Spleen (tissue), 11 donors: ENCODE measurements at regions not wholly inside any gene's neighbourhood (a gene's known extent, or its start where the extent isn't known, plus 50 kb on each side); places are given as distances from the start of the nearest gene placed in this dataset.

ENCODE experiments used
- DNase-seq: peaks from one replicate; pipeline ENCODE4 v3.0.0-alpha.2; 2020
- H3K27ac ChIP-seq, 8 donors: fragments of 200-600 bp; sonication (generic) in 7 of 8; 1 replicate in 4 of 8; 2 replicates in 4 of 8; pipeline versions ENCODE4 v1.5.0 to v1.8.0; 2016 to 2021; ENCODE audit warnings: inconsistent platforms in 4 of 8, mild to moderate bottlenecking in 4 of 8, moderate library complexity in 1 of 8
- H3K27me3 ChIP-seq, 7 donors: fragments of 200-600 bp; sonication (generic) in 6 of 7; replicated peaks in 1 of 7; 1 replicate in 4 of 7; 2 replicates in 3 of 7; pipeline versions ENCODE4 v1.5.0 to v1.8.0; 2016 to 2021; ENCODE audit warnings: inconsistent platforms in 3 of 7, mild to moderate bottlenecking in 1 of 7
- H3K36me3 ChIP-seq, 6 donors: fragments of 200-600 bp; sonication (generic) in 5 of 6; 1 replicate in 4 of 6; 2 replicates in 2 of 6; pipeline versions ENCODE4 v1.5.0 to v1.8.0; 2016 to 2021; ENCODE audit warnings: inconsistent platforms in 2 of 6
- H3K4me1 ChIP-seq, 6 donors: fragments of 200-600 bp; sonication (generic) in 5 of 6; 1 replicate in 3 of 6; 2 replicates in 3 of 6; pipeline versions ENCODE4 v1.5.0 to v1.8.0; 2016 to 2021; ENCODE audit warnings: inconsistent platforms in 3 of 6
- H3K4me3 ChIP-seq, 8 donors: fragments of 200-600 bp; sonication (generic) in 7 of 8; 1 replicate in 4 of 8; 2 replicates in 4 of 8; pipeline versions ENCODE4 v1.5.0 to v1.8.0; 2016 to 2021; ENCODE audit warnings: inconsistent platforms in 4 of 8, mild to moderate bottlenecking in 4 of 8, moderate library complexity in 2 of 8
- H3K9me3 ChIP-seq, 8 donors: fragments of 200-600 bp; sonication (generic) in 7 of 8; 1 replicate in 4 of 8; 2 replicates in 4 of 8; pipeline versions ENCODE4 v1.5.0 to v1.8.0; 2016 to 2021; ENCODE audit warnings: inconsistent platforms in 4 of 8
- POLR2A ChIP-seq, 3 donors: fragments of 450-650 bp; IDR thresholded peaks; one replicate each; pipeline ENCODE4 v1.5.1; 2017; ENCODE audit warnings: antibody characterized with exemption in 3 of 3, mild to moderate bottlenecking in 1 of 3
- POLR2AphosphoS5 ChIP-seq, 3 donors: sonication (generic); formaldehyde crosslinking; IDR thresholded peaks; one replicate each; pipeline ENCODE4 v1.5.1; 2017; ENCODE audit warnings: antibody characterized with exemption in 3 of 3
- WGBS, 5 donors: extraction: QIAGEN DNeasy Blood & Tissue Kit in 3 of 5; methylation state at CpG; one replicate each; pipeline versions ENCODE4 v1.1.5 to v1.1.7; 2013 to 2018; 5-methylcytosine and 5-hydroxymethylcytosine counted together
- intact Hi-C: fragments of 100-400 bp; cut with DNase I; formaldehyde crosslinking; loops from one replicate; pipeline ENCODE4 v1.15.0; 2023; ENCODE audit warnings: low total_unique reads
- TF ChIP-seq, protein P1 (sequence below), 11 experiments: fragments of 200-600 bp in 7 of 11; fragments of 450-650 bp in 4 of 11; sonication (generic) in 4 of 11; IDR thresholded peaks in 8 of 11; conservative IDR thresholded peaks in 3 of 11; 1 replicate in 7 of 11; 2 replicates in 4 of 11; pipeline versions ENCODE4 v1.4.0 to v1.8.0; 2016 to 2021; ENCODE audit warnings: antibody characterized with exemption in 11 of 11, inconsistent platforms in 4 of 11, mild to moderate bottlenecking in 1 of 11
- donor health status: healthy with polysubstance abuse.
- donor health status: DM: no; HTN: no; CAD: no; lungs with moderate emphysema.
- donor health status: DM: no; HTN: no; CAD: no.
- donor health status: Bipolar disorder and iron deficiency.
- donor health status: healthy.
- donor health status: DM: no; HTN: no; CAD: no.
- donor health status: DM: yes; HTN: yes; CAD: no.

DNA sequence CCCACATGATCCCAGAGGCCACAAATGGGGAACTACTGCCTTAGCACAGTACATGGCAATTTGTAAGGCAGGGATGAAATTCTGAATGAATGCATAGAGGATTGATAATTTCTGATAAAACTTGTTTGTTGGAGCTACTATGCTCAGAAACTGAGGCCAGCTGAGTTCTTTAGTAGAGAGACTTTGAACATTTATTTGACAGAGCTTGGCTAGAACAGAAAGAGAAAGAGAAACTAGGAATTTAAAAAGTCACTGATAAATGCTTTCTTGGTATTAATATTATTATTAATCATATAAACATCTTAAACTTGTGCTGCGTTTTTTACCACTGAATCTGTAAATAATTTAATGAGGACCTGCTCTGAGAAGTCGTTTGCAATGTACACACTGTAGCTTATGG lies 923.7 kb upstream of the CNTNAP5 start:
- DNase-seq: no peak
- Histone ChIP-seq H3K36me3 (no peaks in the 10 kb centered on the region), H3K4me1 (no peaks in the 10 kb centered on the region), H3K27ac (no peak overlapping the region), H3K4me3 (no peak overlapping the region), H3K9me3 (no peaks in the 10 kb centered on the region), H3K27me3 (no peaks in the 10 kb centered on the region)
- TF ChIP-seq POLR2AphosphoS5 (IDR thresholded peaks at IDR 0.05) (no peak), POLR2A (IDR thresholded peaks at IDR 0.05) (no peak)
- TF ChIP-seq, protein P1, sequence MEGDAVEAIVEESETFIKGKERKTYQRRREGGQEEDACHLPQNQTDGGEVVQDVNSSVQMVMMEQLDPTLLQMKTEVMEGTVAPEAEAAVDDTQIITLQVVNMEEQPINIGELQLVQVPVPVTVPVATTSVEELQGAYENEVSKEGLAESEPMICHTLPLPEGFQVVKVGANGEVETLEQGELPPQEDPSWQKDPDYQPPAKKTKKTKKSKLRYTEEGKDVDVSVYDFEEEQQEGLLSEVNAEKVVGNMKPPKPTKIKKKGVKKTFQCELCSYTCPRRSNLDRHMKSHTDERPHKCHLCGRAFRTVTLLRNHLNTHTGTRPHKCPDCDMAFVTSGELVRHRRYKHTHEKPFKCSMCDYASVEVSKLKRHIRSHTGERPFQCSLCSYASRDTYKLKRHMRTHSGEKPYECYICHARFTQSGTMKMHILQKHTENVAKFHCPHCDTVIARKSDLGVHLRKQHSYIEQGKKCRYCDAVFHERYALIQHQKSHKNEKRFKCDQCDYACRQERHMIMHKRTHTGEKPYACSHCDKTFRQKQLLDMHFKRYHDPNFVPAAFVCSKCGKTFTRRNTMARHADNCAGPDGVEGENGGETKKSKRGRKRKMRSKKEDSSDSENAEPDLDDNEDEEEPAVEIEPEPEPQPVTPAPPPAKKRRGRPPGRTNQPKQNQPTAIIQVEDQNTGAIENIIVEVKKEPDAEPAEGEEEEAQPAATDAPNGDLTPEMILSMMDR (IDR thresholded peaks at IDR 0.05 in 8 of 11, conservative IDR thresholded peaks at IDR 0.05 in 3 of 11): no peak
- intact Hi-C loops: no loop called here
- 51 to 79% (median 66%) methylated on average over 2 of the region's 2 CpGs for WGBS, 5 donors

DNA sequence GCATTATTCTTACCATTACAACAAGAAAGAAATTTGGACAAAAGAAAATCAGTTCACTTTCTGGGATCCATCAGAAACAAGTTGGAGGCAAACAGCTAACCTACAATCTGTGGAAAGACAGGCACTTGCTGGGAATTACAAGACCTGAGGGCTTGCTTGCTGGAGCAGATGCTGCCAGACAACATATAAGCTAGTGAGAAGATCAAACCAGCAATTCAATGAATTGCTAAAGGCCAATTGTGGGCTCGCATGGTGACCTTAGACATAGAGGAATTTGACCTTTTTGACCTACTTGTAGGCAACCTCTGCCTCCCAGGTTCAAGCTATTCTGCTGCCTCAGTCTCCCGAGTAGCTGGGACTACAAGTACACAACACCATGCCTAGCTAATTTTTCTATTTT lies 921.2 kb upstream of the CNTNAP5 start:
- DNase-seq: no peak
- no peaks in the 10 kb centered on the region for H3K36me3 ChIP-seq
- WGBS, 5 donors: 54 to 89% (median 63%) methylated on average over 2 of the region's 2 CpGs
- H3K27me3 ChIP-seq: no peaks in the 10 kb centered on the region
- peaks cover 0 to 7% (median 2%) of the 10 kb centered on the region in 8 donors for H3K9me3 ChIP-seq
- no peaks in the 10 kb centered on the region for H3K4me1 ChIP-seq
- TF ChIP-seq POLR2A (IDR thresholded peaks at IDR 0.05) (no peak), POLR2AphosphoS5 (IDR thresholded peaks at IDR 0.05) (no peak)
- TF ChIP-seq, protein P1 (IDR thresholded peaks at IDR 0.05 in 8 of 11, conservative IDR thresholded peaks at IDR 0.05 in 3 of 11): no peak
- H3K27ac ChIP-seq: no peak overlapping the region
- H3K4me3 ChIP-seq: no peak overlapping the region
- intact Hi-C loops: no loop called here

DNA sequence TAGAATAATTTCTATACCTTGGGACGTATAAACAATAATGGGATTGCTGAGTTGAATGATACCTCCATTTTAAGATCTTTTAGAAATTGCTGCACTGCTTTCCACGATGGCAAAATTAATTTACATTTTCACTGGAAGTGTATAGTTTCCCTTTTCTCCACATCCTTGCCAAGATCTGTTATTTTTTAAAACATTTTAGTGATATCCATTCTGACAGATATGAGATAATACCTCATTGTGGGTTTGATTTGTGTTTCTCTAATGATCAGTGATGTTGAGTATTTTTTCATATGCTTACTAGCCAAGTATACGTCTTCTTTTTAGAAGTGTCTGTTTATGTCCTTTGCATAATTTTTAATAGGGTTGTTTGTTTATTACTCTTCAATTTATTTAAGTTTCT lies 908.5 kb upstream of the CNTNAP5 start:
- no peaks in the 10 kb centered on the region for H3K36me3 ChIP-seq
- WGBS, 5 donors: 81 to 88% (median 84%) methylated on average over 3 of the region's 3 CpGs

DNA sequence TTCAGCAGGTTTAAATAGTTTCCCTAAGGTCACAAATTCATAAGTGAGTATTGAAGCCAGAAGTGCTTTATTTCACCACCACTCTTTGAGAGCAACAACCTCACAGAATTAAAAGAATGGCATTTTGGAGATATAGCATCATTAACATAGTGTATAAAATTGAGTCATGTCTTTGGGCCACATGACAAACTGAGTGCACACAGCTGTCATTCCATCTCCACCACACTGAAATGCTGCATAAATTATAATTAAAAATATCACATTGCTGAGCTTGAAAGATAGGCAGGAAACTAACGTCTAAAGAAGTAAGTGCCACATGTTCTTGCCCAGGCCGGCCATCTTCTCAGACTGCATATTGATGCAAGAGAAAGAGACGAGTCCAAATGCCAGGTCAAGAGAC lies 897.9 kb upstream of the CNTNAP5 start:
- Histone ChIP-seq H3K36me3 (no peaks in the 10 kb centered on the region), H3K4me1 (no peaks in the 10 kb centered on the region), H3K4me3 (no peak overlapping the region), H3K27me3 (no peaks in the 10 kb centered on the region), H3K27ac (no peak overlapping the region), H3K9me3 (peaks cover 0 to 22% (median 11%) of the 10 kb centered on the region in 8 donors)
- intact Hi-C loops: no loop called here
- no peak for TF ChIP-seq POLR2A (IDR thresholded peaks at IDR 0.05)
- TF ChIP-seq, protein P1 (IDR thresholded peaks at IDR 0.05 in 8 of 11, conservative IDR thresholded peaks at IDR 0.05 in 3 of 11): no peak
- no peak for TF ChIP-seq POLR2AphosphoS5 (IDR thresholded peaks at IDR 0.05)
- WGBS, 5 donors: 70 to 85% (median 78%) methylated on average over 3 of the region's 3 CpGs
- no peak for DNase-seq

More for the DNA sequence above, 908.5 kb upstream of the CNTNAP5 start:
- intact Hi-C loops: no loop called here
- TF ChIP-seq, protein P1 (IDR thresholded peaks at IDR 0.05 in 8 of 11, conservative IDR thresholded peaks at IDR 0.05 in 3 of 11): no peak
- TF ChIP-seq POLR2AphosphoS5 (IDR thresholded peaks at IDR 0.05) (no peak), POLR2A (IDR thresholded peaks at IDR 0.05) (no peak)
- Histone ChIP-seq H3K4me1 (no peaks in the 10 kb centered on the region), H3K9me3 (peaks cover 0 to 23% (median 12%) of the 10 kb centered on the region in 8 donors), H3K4me3 (no peak overlapping the region), H3K27ac (no peak overlapping the region), H3K27me3 (no peaks in the 10 kb centered on the region)
- DNase-seq: no peak
